HUES48 (cell line): ENCODE measurements at regions not wholly inside any gene's neighbourhood (a gene's known extent, or its start where the extent isn't known, plus 50 kb on each side); places are given as distances from the start of the nearest gene placed in this dataset.
"Not testable (repeated sequence)": the region's sequence is repeated elsewhere in the genome, so short reads cannot be mapped to it uniquely, and the experiment has no call there.

Experiments
- H3K27ac ChIP-seq: one replicate; pipeline ENCODE4 v1.7.0; 2013; ENCODE audit warnings: low read depth, low read length, inconsistent platforms
- H3K27me3 ChIP-seq: 2 replicates; pipeline ENCODE4 v1.6.1; 2013; ENCODE audit warnings: mild to moderate bottlenecking, low read length; ENCODE audit not compliant: control insufficient read depth, insufficient read depth
- H3K36me3 ChIP-seq: 2 replicates; pipeline ENCODE4 v1.6.1; 2013; ENCODE audit warnings: low read length; ENCODE audit not compliant: control insufficient read depth, insufficient read depth
- H3K4me1 ChIP-seq: 2 replicates; pipeline ENCODE4 v1.6.1; 2013; ENCODE audit warnings: mild to moderate bottlenecking, low read length; ENCODE audit not compliant: control insufficient read depth, insufficient read depth
- H3K4me3 ChIP-seq: 2 replicates; pipeline ENCODE4 v1.5.1; 2013; ENCODE audit warnings: mild to moderate bottlenecking, low read depth, low read length
- H3K9ac ChIP-seq: 2 replicates; pipeline ENCODE4 v1.6.1; 2013; ENCODE audit warnings: mild to moderate bottlenecking, low read depth, low read length, moderate library complexity
- H3K9me3 ChIP-seq: 2 replicates; pipeline ENCODE4 v1.6.1; 2013; ENCODE audit warnings: low read length; ENCODE audit not compliant: control insufficient read depth, insufficient read depth

DNA sequence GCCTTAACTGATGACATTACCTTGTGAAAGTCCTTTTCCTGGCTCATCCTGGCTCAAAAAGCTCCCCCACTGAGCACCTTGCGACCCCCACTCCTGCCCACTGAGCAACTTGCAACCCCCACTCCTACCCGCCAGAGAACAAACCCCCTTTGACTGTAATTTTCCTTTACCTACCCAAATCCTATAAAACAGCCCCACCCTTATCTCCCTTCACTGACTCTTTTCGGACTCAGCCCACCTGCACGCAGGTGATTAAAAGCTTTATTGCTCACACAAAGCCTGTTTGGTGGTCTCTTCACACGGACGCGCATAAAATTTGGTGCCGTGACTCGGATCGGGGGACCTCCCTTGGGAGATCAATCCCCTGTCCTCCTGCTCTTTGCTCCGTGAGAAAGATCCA lies 124.4 kb upstream of the MAP2 start:
- not testable (repeated sequence) for H3K9me3 ChIP-seq, H3K27me3 ChIP-seq
- Histone ChIP-seq H3K4me3 (peak overlapping the region; percentile 79), H3K4me1 (peaks cover 29% of the 10 kb centered on the region), H3K36me3 (peaks cover 17% of the 10 kb centered on the region), H3K27ac (peak overlapping the region; percentile 66), H3K9ac (peak overlapping the region; percentile 84)

DNA sequence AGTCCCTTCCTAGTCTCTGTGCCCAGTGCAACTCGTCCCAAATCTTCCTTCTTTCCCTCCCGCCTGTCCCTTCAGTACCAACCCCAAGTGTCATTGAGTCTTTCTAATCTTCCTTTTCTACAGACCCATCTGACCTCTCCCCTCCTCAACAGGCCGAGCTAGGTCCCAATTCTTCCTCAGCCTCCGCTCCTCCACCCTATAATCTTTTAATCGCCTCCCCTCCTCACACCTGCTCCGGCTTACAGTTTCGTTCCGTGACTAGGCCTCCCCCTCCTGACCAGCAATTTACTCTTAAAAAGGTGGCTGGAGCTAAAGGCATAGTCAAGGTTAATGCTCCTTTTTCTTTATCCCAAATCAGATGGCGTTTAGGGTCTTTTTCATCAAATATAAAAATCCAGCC lies 123.1 kb upstream of the MAP2 start:
- not testable (repeated sequence) for H3K27me3 ChIP-seq, H3K9me3 ChIP-seq, H3K27ac ChIP-seq
- H3K4me3 ChIP-seq, result peak overlapping the region; percentile 79
- peaks cover 41% of the 10 kb centered on the region for H3K4me1 ChIP-seq
- peak overlapping the region; percentile 84 for H3K9ac ChIP-seq
- peaks cover 29% of the 10 kb centered on the region for H3K36me3 ChIP-seq

DNA sequence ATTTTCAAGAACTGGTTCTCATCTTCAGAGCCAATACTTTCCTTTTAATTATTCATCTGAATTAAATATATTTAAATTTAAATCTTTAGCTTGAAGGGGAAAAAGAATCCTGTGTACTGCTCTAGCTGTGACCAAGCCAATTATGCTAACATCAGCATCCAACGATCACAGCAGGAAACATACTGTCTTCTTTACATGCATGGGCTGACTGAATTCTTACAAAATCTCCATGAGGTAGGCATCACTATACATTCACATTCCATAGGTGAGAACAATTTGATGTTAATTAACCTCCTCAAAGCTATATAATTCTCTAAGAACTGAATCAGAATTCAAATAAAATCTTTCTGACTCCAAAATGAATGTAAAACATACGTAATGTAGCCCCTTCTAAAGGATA lies 118.8 kb upstream of the MAP2 start:
- Histone ChIP-seq H3K9me3 (no peaks in the 10 kb centered on the region), H3K27ac (peak overlapping the region; percentile 92), H3K36me3 (peaks cover 44% of the 10 kb centered on the region), H3K27me3 (no peaks in the 10 kb centered on the region), H3K4me3 (peak overlapping the region; percentile 27; the same call in 1 of the 2 replicates), H3K4me1 (peaks cover 21% of the 10 kb centered on the region), H3K9ac (peak overlapping the region; percentile 66; the same call in 1 of the 2 replicates)

DNA sequence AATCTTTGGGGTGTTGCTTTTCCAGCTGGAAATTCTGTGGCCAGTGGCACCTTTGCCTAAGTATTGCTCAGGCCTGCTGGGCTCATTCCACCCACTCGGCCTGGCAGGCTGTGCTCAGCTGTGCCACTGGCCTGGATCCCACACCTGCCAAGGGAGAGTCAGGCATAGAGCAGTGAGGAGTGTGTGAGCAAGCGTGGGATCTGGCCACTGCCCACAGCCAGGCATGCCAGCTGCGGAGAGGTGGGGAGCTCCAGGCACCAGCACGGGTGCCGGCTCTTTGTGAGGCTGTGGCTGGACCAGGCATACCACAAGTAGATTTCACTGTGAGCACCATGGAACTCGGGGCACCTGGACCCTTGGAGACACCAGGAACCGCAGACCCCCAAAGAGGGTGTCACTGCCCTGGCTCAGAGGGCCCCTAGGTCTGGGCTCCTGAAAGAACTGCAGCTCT lies 118.1 kb upstream of the MAP2 start:
- Histone ChIP-seq H3K27ac (peak overlapping the region; percentile 92), H3K27me3 (no peaks in the 10 kb centered on the region), H3K36me3 (peaks cover 48% of the 10 kb centered on the region), H3K9me3 (no peaks in the 10 kb centered on the region), H3K4me3 (no peak overlapping the region), H3K9ac (peak overlapping the region; percentile 66), H3K4me1 (peaks cover 21% of the 10 kb centered on the region)

DNA sequence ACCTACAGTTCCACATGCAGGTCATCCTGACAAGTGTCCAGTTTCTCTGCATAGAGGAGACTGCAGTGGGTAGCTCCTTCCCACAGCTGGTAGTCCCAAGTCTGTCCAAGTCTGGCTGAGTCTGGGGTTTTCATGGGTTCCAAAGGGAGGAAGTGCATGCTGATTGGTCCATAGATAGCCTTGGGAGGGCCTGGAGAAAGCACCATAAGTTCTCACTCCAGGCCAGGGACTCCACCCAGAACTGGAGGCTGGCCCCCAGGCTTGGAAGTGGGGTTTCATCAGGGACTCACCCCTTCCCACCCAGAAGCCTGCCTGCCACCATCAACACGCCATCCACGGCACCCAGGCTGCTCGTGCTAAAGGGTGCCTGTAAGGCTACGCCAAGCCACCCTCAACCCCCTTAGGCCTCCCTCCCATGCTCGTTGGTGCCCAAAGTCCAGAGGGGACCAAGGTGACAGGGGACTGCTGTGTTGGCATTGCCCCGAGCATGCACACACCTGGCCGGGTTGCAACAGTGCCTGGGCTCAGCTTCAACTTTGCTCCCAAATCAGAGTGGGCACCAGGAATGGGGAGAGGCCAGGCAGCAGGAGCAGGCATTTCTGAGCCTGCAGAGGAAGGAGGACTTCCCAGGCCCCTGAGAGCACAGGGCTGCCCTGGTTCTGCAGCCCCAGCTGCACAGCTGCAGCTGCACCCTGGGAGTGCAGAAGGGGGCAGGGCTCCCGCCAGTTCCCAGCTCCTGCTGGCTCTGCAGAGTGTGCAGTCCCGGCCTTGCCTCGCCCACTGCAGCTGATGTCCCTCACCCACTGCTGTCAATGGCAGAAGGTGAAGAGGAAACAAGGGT lies 116.5 kb upstream of the MAP2 start:
- Histone ChIP-seq H3K27me3 (no peaks in the 10 kb centered on the region), H3K36me3 (peaks cover 44% of the 10 kb centered on the region), H3K27ac (peak overlapping the region; percentile 1), H3K9me3 (no peaks in the 10 kb centered on the region), H3K4me1 (peaks cover 21% of the 10 kb centered on the region), H3K4me3 (no peak overlapping the region), H3K9ac (no peak overlapping the region)

DNA sequence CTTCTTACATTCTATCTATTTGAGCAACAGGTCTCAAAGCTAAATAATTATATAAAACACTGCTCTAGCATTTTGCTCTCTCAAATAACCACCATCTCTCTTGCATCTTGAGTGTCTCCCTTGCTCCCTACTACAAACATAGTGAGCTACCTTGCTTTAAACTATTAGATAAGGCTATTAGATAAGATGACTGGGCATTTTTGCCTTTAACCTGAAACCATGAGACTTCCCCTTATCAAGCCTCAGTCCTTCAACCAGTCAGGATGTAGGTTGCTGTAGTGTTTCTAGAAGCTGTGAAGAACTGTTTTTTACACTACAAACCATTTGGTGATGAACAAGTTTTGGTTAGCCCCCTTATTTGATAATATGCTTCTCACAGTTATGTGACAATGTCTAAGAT lies 115.4 kb upstream of the MAP2 start:
- Histone ChIP-seq H3K4me3 (no peak overlapping the region), H3K9me3 (no peaks in the 10 kb centered on the region), H3K27ac (no peak overlapping the region), H3K9ac (no peak overlapping the region), H3K4me1 (peaks cover 21% of the 10 kb centered on the region), H3K36me3 (peaks cover 38% of the 10 kb centered on the region), H3K27me3 (no peaks in the 10 kb centered on the region)

DNA sequence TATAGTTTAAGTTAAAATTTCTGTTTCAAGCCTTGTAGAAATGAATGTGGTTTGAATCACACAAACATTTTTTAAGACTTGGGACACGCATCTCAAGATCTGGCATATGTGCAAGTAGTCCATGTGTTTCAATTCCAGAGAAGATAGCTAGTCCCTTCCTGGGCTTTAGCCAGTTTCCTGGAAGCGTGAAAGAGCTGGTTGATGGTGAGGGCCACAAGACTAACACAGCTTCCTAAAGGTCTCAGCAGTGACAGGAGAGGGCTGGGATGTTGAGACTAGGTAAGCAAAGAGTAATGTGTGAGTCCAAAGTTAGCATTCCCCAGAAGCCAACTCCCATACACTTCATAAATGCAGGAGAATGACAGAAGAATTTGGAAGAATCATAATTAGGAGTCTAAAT lies 111.9 kb upstream of the MAP2 start:
- Histone ChIP-seq H3K4me3 (no peak overlapping the region), H3K27ac (no peak overlapping the region), H3K9me3 (no peaks in the 10 kb centered on the region), H3K4me1 (peaks cover 7% of the 10 kb centered on the region), H3K9ac (no peak overlapping the region), H3K36me3 (peaks cover 16% of the 10 kb centered on the region), H3K27me3 (no peaks in the 10 kb centered on the region)

DNA sequence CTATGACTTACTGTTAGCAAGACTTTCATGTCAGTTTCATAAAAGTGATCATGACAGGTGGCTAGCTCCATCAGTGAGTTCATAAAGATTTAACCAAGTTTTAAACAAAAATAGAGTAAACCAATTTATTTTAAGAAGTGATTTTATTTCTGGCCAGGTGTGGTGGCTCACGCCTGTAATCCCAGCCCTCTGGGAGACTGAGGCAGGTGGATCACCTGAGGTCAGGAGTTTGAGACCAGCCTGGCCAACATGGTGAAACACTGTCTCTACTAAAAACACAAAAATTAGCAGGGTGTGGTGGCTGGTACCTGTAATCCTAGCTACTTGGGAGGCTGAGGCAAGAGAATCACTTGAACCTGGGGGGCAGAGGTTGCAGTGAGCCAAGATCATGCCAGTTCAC lies 111.4 kb upstream of the MAP2 start:
- not testable (repeated sequence) for H3K9ac ChIP-seq, H3K9me3 ChIP-seq, H3K27me3 ChIP-seq, H3K4me1 ChIP-seq, H3K4me3 ChIP-seq, H3K27ac ChIP-seq
- H3K36me3 ChIP-seq, result peaks cover 15% of the 10 kb centered on the region

DNA sequence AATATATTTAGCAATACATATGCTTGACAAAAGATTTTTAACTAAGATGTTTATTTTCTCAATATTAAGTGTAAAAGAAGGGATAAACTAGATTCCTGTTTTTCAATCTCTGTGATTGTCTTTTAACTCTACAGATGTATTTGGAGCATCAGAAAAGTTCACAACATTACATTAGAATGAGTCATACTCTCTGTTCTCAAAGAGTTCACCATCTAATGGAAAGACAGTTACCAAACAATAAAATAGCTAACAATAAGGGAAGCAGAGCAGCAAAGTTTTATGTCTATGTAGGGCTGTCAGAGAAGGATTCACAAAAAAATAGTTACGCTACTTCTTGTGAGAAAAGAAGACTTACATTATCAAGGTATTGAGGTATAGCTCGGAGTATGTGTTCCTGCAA lies 109.2 kb upstream of the MAP2 start:
- no peak overlapping the region for H3K9ac ChIP-seq
- H3K4me1 ChIP-seq, result no peaks in the 10 kb centered on the region
- no peaks in the 10 kb centered on the region for H3K27me3 ChIP-seq
- H3K9me3 ChIP-seq, result no peaks in the 10 kb centered on the region
- no peak overlapping the region for H3K4me3 ChIP-seq
- peaks cover 15% of the 10 kb centered on the region; the same call in 1 of the 2 replicates for H3K36me3 ChIP-seq
- H3K27ac ChIP-seq, result peak overlapping the region; percentile 34

DNA sequence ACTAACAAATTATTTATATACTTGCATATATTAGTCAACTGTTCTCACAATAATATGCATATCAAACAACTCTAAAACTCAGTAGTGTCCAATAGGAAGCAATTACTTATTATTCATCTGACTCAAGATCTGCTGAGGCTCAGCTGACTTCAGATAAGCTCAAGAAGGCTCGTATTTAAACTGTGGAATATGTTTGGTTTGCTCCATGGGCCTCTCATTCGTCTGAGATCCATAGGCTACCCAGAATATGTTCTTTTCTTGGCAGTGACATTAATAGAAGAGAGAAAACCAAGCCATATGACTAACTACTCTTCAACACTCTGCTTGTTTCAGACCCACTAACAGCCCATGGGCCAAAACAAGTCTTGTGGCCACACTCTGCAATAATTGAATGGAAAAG lies 107.7 kb upstream of the MAP2 start:
- no peaks in the 10 kb centered on the region for H3K4me1 ChIP-seq
- no peak overlapping the region for H3K9ac ChIP-seq
- H3K36me3 ChIP-seq, result peaks cover 8% of the 10 kb centered on the region; the same call in 1 of the 2 replicates
- H3K9me3 ChIP-seq, result no peaks in the 10 kb centered on the region
- H3K27me3 ChIP-seq, result no peaks in the 10 kb centered on the region
- no peak overlapping the region for H3K4me3 ChIP-seq
- no peak overlapping the region for H3K27ac ChIP-seq

DNA sequence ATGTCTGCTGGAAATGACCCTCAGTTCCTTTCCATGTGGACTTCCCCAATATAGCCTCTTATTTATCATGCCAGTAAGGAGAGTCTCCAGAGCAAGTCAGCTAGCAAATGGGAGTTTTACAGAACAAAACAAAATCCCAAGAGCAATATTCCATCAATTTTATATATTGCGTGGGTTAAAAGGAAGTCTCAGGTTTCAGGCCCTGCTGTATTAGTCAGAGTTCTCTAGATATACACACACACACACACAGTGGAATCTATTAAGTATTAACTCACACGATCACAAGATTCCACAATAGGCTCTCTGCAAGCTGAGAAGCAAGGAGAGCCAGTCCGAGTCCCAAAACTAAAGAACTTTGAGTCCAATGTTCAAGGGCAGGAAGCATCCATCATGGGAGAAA lies 102.8 kb upstream of the MAP2 start:
- no peaks in the 10 kb centered on the region for H3K4me1 ChIP-seq
- H3K4me3 ChIP-seq, result no peak overlapping the region
- H3K9me3 ChIP-seq, result no peaks in the 10 kb centered on the region
- H3K27ac ChIP-seq, result no peak overlapping the region
- no peak overlapping the region for H3K9ac ChIP-seq
- H3K36me3 ChIP-seq, result peaks cover 5% of the 10 kb centered on the region; the same call in 1 of the 2 replicates
- H3K27me3 ChIP-seq, result no peaks in the 10 kb centered on the region
